ENCODE measurements at regions not wholly inside any gene's neighbourhood (a gene's known extent, or its start where the extent isn't known, plus 50 kb on each side); places are given as distances from the start of the nearest gene placed in this dataset.

- no peak for DNase-seq (ENCODE audit: low read depth)
- H3K4me3 ChIP-seq (ENCODE audit: low read depth, low read length) = no peak overlapping the region
- no peak for TF ChIP-seq CTCF (IDR thresholded peaks at IDR 0.05; ENCODE audit: insufficient read depth, low read length)
Observed at GRCh38 chr2:12594590-12594989, 122.1 kb upstream of the TRIB2 start.

GRCh38 chr2:12596771-12597170, 120.0 kb upstream of the TRIB2 start:
- no peak overlapping the region for H3K4me3 ChIP-seq (ENCODE audit: low read depth, low read length)
- DNase-seq (ENCODE audit: low read depth) = no peak
- TF ChIP-seq CTCF (IDR thresholded peaks at IDR 0.05; ENCODE audit: insufficient read depth, low read length) = no peak

GRCh38 chr2:12597610-12598009, 119.1 kb upstream of the TRIB2 start:
- no peak for DNase-seq (ENCODE audit: low read depth)
- no peak overlapping the region for H3K4me3 ChIP-seq (ENCODE audit: low read depth, low read length)
- no peak for TF ChIP-seq CTCF (IDR thresholded peaks at IDR 0.05; ENCODE audit: insufficient read depth, low read length)

- DNase-seq (ENCODE audit: low read depth) = peak; percentile 64
- no peak overlapping the region for H3K4me3 ChIP-seq (ENCODE audit: low read depth, low read length)
- no peak for TF ChIP-seq CTCF (IDR thresholded peaks at IDR 0.05; ENCODE audit: insufficient read depth, low read length)
Observed at GRCh38 chr2:12602661-12603060, 114.1 kb upstream of the TRIB2 start.

- TF ChIP-seq CTCF (IDR thresholded peaks at IDR 0.05; ENCODE audit: insufficient read depth, low read length) = no peak
- H3K4me3 ChIP-seq (ENCODE audit: low read depth, low read length) = no peak overlapping the region
- peak; percentile 42 for DNase-seq (ENCODE audit: low read depth)
Observed at GRCh38 chr2:12603781-12604295, 112.9 kb upstream of the TRIB2 start.

- no peak overlapping the region for H3K4me3 ChIP-seq (ENCODE audit: low read depth, low read length)
- TF ChIP-seq CTCF (IDR thresholded peaks at IDR 0.05; ENCODE audit: insufficient read depth, low read length) = no peak
- DNase-seq (ENCODE audit: low read depth) = no peak
Observed at GRCh38 chr2:12604341-12604740, 112.4 kb upstream of the TRIB2 start.

GRCh38 chr2:12605366-12605765, 111.4 kb upstream of the TRIB2 start:
- H3K4me3 ChIP-seq (ENCODE audit: low read depth, low read length) = no peak overlapping the region
- no peak for DNase-seq (ENCODE audit: low read depth)
- no peak for TF ChIP-seq CTCF (IDR thresholded peaks at IDR 0.05; ENCODE audit: insufficient read depth, low read length)
